ENCODE measurements at regions not wholly inside any gene's neighbourhood (a gene's known extent, or its start where the extent isn't known, plus 50 kb on each side); places are given as distances from the start of the nearest gene placed in this dataset.

- no peak for TF ChIP-seq CTCF (IDR thresholded peaks at IDR 0.05)
- H3K9me3 Mint-ChIP-seq, result no peaks in the 10 kb centered on the region
- H3K27ac Mint-ChIP-seq, result no peak overlapping the region
- peaks cover 5% of the 10 kb centered on the region for H3K36me3 Mint-ChIP-seq (ENCODE audit: low read depth)
- no peak overlapping the region for H3K4me3 Mint-ChIP-seq
- H3K27me3 Mint-ChIP-seq (ENCODE audit: low read depth, poor library complexity), result peaks cover 4% of the 10 kb centered on the region
- DNase-seq, result no peak
- peaks cover 64% of the 10 kb centered on the region for H3K4me1 Mint-ChIP-seq
Observed at GRCh38 chr2:18837240-18837639, 247.9 kb upstream of the NT5C1B start.

GRCh38 chr2:18836436-18836835 is 247.1 kb upstream of the NT5C1B start:
- no peaks in the 10 kb centered on the region for H3K9me3 Mint-ChIP-seq
- no peak for DNase-seq
- no peaks in the 10 kb centered on the region for H3K27me3 Mint-ChIP-seq (ENCODE audit: low read depth, poor library complexity)
- no peak for TF ChIP-seq CTCF (IDR thresholded peaks at IDR 0.05)
- H3K4me3 Mint-ChIP-seq, result no peak overlapping the region
- H3K36me3 Mint-ChIP-seq (ENCODE audit: low read depth), result peaks cover 5% of the 10 kb centered on the region
- peaks cover 72% of the 10 kb centered on the region for H3K4me1 Mint-ChIP-seq
- H3K27ac Mint-ChIP-seq, result no peak overlapping the region

- DNase-seq, result no peak
- Mint-ChIP-seq H3K4me1 (peaks cover 78% of the 10 kb centered on the region), H3K27ac (peak overlapping the region; percentile 72), H3K36me3 (ENCODE audit: low read depth) (peaks cover 5% of the 10 kb centered on the region), H3K27me3 (ENCODE audit: low read depth, poor library complexity) (no peaks in the 10 kb centered on the region), H3K9me3 (no peaks in the 10 kb centered on the region), H3K4me3 (no peak overlapping the region)
- no peak for TF ChIP-seq CTCF (IDR thresholded peaks at IDR 0.05)
Observed at GRCh38 chr2:18835787-18836186, 246.4 kb upstream of the NT5C1B start.

DNA sequence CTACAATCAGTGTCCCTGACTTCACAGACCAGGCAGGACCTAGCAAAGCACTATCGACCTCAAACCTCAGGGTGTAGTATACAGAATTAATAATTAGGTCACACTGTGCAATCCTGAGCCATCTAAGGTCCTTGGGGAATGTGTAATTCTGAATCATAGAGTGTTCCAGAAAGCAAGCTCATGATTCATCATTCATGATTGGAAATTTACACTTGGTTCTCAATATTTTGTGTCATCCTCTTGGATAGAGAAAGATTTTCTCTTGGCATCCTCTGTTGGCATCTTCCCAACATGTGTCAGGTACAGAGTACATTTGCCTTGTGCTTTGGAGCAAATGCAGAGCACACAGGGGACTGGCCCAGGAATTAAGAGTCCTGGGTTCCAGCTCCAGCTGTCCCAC is 245.0 kb upstream of the NT5C1B start:
- no peak for DNase-seq
- no peaks in the 10 kb centered on the region for H3K27me3 Mint-ChIP-seq (ENCODE audit: low read depth, poor library complexity)
- peaks cover 93% of the 10 kb centered on the region for H3K4me1 Mint-ChIP-seq
- H3K4me3 Mint-ChIP-seq, result no peak overlapping the region
- H3K27ac Mint-ChIP-seq, result no peak overlapping the region
- no peaks in the 10 kb centered on the region for H3K36me3 Mint-ChIP-seq (ENCODE audit: low read depth)
- no peak for TF ChIP-seq CTCF (IDR thresholded peaks at IDR 0.05)
- H3K9me3 Mint-ChIP-seq, result no peaks in the 10 kb centered on the region

DNA sequence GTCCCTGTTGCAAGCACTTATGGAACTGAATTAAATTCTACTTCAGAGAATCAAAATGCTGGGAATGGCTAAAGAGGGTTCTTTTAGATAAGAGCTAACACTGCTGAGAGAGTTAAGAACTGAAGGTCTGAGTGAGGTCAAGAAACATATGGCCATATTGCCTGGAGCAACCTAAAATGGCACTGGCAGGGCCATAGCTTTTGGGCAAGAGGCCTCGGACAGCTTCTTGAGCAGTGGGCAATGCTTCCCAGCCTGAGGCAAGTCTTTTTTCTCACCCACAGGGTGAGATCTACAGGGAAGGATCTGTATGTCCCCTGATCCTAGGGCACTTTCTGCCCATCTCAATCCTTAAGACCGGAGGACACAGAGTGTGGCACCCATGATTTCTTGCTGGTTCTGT is 244.6 kb upstream of the NT5C1B start:
- Mint-ChIP-seq H3K27ac (no peak overlapping the region), H3K36me3 (ENCODE audit: low read depth) (no peaks in the 10 kb centered on the region), H3K27me3 (ENCODE audit: low read depth, poor library complexity) (no peaks in the 10 kb centered on the region), H3K4me1 (peaks cover 97% of the 10 kb centered on the region), H3K4me3 (no peak overlapping the region), H3K9me3 (no peaks in the 10 kb centered on the region)
- no peak for TF ChIP-seq CTCF (IDR thresholded peaks at IDR 0.05)
- DNase-seq, result no peak

GRCh38 chr2:18831916-18832510 is 242.6 kb upstream of the NT5C1B start:
- Mint-ChIP-seq H3K4me1 (peaks cover 85% of the 10 kb centered on the region), H3K4me3 (no peak overlapping the region), H3K9me3 (no peaks in the 10 kb centered on the region), H3K27me3 (ENCODE audit: low read depth, poor library complexity) (peaks cover 6% of the 10 kb centered on the region), H3K27ac (peak overlapping the region; percentile 64), H3K36me3 (ENCODE audit: low read depth) (no peaks in the 10 kb centered on the region)
- TF ChIP-seq CTCF (IDR thresholded peaks at IDR 0.05), result no peak
- no peak for DNase-seq

Data from nephron progenitor cell (in vitro differentiated cells).